ENCODE measurements at regions not wholly inside any gene's neighbourhood (a gene's known extent, or its start where the extent isn't known, plus 50 kb on each side); places are given as distances from the start of the nearest gene placed in this dataset.

DNA sequence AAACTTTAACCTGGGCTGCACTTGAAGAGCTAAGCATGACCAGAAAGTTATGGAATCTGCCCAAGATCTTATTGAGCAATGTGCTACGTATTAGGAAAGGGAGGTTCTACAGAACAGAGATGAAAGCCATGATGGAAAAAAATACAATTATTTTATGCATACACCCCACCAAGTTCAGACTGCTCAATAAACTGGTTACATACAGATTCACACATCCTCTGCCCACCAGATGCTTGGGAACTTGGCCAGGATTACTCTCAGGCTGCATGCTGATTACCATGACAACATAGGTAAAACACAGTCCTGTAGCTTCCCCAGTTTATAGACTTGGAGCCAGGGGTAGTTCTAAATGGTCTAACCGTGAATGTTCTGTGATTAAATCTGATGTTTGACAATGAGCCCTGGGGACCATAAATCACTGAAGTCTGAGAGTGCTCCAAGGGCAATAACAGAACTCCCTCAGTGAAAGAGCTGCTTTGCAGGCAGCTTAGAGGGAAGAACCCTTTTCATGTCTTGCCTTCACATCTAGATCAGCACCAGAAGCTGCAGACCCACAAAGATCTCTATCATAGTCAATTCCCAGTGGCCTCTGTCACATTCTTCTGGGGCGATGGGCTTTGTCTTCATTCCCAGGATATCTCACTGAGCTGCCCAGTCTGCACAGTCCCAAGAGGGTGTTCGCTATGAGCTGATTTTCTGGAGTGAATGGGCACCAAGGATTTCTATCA is 232.2 kb downstream of the EMP1 start:
- Histone ChIP-seq H3K27ac (replicated peaks) (no peak overlapping the region), H3K27me3 (ENCODE audit: low read depth) (peaks cover 9% of the 10 kb centered on the region), H3K4me1 (no peaks in the 10 kb centered on the region), H3K4me3 (no peak overlapping the region), H3K36me3 (no peaks in the 10 kb centered on the region), H3K9me3 (replicated peaks) (peaks cover 11% of the 10 kb centered on the region)
- DNase-seq = no peak
- intact Hi-C loops (cut with micrococcal nuclease) = no loop called here
- TF ChIP-seq, protein P1, sequence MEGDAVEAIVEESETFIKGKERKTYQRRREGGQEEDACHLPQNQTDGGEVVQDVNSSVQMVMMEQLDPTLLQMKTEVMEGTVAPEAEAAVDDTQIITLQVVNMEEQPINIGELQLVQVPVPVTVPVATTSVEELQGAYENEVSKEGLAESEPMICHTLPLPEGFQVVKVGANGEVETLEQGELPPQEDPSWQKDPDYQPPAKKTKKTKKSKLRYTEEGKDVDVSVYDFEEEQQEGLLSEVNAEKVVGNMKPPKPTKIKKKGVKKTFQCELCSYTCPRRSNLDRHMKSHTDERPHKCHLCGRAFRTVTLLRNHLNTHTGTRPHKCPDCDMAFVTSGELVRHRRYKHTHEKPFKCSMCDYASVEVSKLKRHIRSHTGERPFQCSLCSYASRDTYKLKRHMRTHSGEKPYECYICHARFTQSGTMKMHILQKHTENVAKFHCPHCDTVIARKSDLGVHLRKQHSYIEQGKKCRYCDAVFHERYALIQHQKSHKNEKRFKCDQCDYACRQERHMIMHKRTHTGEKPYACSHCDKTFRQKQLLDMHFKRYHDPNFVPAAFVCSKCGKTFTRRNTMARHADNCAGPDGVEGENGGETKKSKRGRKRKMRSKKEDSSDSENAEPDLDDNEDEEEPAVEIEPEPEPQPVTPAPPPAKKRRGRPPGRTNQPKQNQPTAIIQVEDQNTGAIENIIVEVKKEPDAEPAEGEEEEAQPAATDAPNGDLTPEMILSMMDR (IDR thresholded peaks at IDR 0.05; ENCODE audit: borderline replicate concordance) = no peak

DNA sequence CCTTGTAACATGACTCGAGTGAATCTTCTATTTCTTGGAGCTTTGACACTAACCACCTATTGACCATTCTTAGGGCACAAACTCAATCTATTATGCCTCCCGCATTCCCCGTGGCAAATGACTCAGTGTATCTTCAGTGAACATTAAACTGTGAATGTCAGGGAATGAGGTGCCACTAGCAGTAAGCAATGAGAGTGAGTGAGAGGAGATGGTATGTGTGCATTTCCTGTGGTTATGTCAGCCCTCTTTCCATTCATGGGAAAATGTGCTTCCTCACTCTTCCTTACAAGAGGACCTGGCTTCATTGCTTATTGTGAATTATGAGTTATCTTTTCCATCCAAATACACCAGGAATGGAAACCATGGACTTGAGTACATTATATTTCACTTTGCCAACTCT is 229.2 kb downstream of the EMP1 start:
- no peaks in the 10 kb centered on the region for H3K4me1 ChIP-seq
- H3K4me3 ChIP-seq = no peak overlapping the region
- TF ChIP-seq, protein P1 (IDR thresholded peaks at IDR 0.05; ENCODE audit: borderline replicate concordance) = no peak
- DNase-seq = no peak
- H3K27me3 ChIP-seq (ENCODE audit: low read depth) = peaks cover 2% of the 10 kb centered on the region
- H3K9me3 ChIP-seq (replicated peaks) = peaks cover 11% of the 10 kb centered on the region
- H3K36me3 ChIP-seq = no peaks in the 10 kb centered on the region
- H3K27ac ChIP-seq (replicated peaks) = no peak overlapping the region
- intact Hi-C loops (cut with micrococcal nuclease) = no loop called here

DNA sequence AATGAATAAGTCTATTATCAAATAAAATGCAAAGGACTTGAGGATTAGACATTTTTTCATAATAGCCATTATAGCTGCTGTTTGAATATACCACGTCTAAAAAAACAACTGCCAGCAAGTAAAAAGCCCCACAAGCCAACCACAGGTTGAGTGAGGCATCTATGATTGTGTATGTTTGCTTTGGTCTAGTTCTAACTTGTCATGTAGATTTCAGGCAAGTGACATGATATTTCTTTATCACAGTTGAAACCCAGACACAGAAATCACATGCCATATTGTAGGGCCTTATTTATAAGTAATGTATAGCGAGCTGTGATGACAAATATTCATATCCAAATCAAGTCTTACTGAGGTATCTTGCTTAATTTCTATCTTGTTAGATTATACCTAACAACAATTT is 225.8 kb downstream of the EMP1 start:
- Histone ChIP-seq H3K9me3 (replicated peaks) (no peaks in the 10 kb centered on the region), H3K36me3 (no peaks in the 10 kb centered on the region), H3K4me3 (no peak overlapping the region), H3K27me3 (ENCODE audit: low read depth) (peaks cover 4% of the 10 kb centered on the region), H3K4me1 (no peaks in the 10 kb centered on the region), H3K27ac (replicated peaks) (no peak overlapping the region)
- TF ChIP-seq, protein P1 (IDR thresholded peaks at IDR 0.05; ENCODE audit: borderline replicate concordance) = no peak
- no peak for DNase-seq
- intact Hi-C loops (cut with micrococcal nuclease) = no loop called here

DNA sequence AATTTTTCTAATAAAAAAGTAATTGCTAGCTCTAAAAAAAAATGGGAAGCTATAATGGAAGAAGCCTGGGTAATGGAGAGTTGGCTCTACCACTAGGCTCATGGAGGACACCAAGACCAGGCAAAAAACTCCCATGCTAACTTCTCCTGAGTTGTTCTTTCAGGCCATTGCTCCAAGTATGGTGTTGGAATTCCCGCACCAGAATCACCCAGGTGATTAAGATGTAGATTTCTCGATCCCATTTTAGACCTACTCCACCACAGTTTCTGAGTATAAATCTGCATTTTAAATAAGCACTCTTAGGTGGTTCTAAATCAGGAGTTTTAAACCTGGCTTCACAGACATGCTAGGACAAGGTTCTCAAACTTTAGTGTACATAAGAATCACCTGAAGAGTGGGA is 221.0 kb downstream of the EMP1 start:
- TF ChIP-seq, protein P1 (IDR thresholded peaks at IDR 0.05; ENCODE audit: borderline replicate concordance) = no peak
- no peak overlapping the region for H3K4me3 ChIP-seq
- no peaks in the 10 kb centered on the region for H3K9me3 ChIP-seq (replicated peaks)
- H3K27ac ChIP-seq (replicated peaks) = no peak overlapping the region
- H3K27me3 ChIP-seq (ENCODE audit: low read depth) = peaks cover 4% of the 10 kb centered on the region
- intact Hi-C loops (cut with micrococcal nuclease) = no loop called here
- H3K36me3 ChIP-seq = no peaks in the 10 kb centered on the region
- no peaks in the 10 kb centered on the region for H3K4me1 ChIP-seq
- DNase-seq = no peak

DNA sequence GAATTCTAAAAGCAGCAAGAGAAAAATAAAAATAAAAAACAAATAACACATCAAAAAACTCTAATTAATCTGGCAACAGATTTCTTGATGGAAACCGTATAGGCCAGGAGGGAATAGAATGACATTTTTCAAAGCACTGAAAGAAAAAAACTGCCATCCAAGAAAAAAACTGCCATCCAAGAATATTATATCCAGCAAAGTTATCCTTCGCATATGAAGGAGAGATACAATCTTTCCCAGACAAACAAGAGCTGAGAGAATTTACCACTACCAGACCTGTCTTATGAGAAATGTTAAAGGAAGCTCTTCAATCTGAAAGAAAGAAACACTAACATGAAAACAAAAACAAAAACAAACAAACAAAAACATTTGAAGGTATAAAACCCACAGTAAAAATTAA is 214.8 kb downstream of the EMP1 start:
- Histone ChIP-seq H3K9me3 (replicated peaks) (peaks cover 31% of the 10 kb centered on the region), H3K4me1 (no peaks in the 10 kb centered on the region), H3K36me3 (no peaks in the 10 kb centered on the region), H3K4me3 (no peak overlapping the region), H3K27ac (replicated peaks) (no peak overlapping the region), H3K27me3 (ENCODE audit: low read depth) (no peaks in the 10 kb centered on the region)
- DNase-seq = no peak
- intact Hi-C loops (cut with micrococcal nuclease) = no loop called here
- TF ChIP-seq, protein P1 (IDR thresholded peaks at IDR 0.05; ENCODE audit: borderline replicate concordance) = no peak
